ENCODE measurements at regions not wholly inside any gene's neighbourhood (a gene's known extent, or its start where the extent isn't known, plus 50 kb on each side); places are given as distances from the start of the nearest gene placed in this dataset.
"Not testable (repeated sequence)": the region's sequence is repeated elsewhere in the genome, so short reads cannot be mapped to it uniquely, and the experiment has no call there.

- no peak for DNase-seq
These were observed 463.7 kb upstream of the FSIP2 start for GRCh38 chr2:185274718-185275484.

- not testable (repeated sequence) for DNase-seq
These were observed 462.6 kb upstream of the FSIP2 start for GRCh38 chr2:185275979-185276378.

DNA sequence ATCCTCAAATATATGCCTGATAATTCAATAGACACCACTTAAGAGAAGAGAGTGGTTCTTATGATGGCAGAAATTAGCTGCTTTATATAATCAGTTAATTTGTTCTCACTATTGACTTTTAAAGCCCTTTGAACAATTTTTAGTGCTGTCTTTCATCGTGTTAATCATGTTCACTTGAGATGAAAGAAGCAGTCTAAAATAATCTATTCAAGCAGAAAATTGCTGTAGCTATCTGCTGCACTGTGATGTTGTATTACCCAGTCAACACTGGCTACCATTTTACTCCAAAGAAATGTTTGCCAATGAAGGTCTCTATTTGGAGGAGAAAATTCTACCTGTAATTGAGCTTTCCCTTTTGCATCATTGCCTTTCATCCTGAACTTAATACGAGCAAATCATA lies 459.8 kb upstream of the FSIP2 start:
- no peak for DNase-seq

DNA sequence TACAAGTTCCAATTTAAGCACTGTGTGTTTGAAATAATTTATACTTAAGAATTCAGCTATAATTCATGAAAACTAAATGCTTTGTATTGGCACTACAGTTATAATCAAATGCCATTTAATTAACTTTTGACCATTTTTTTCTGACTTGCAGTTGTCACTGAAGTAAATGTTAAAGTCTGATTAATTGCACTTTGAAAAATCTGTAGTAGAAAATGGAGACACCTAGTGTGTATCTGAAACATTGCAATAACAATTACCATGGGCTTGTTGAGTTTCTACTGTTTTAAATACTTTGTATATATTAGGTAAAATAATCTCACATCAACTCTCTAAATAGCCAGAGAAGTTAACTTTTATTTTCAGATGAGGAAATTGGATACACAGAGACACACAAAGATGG lies 458.6 kb upstream of the FSIP2 start:
- no peak for DNase-seq

DNA sequence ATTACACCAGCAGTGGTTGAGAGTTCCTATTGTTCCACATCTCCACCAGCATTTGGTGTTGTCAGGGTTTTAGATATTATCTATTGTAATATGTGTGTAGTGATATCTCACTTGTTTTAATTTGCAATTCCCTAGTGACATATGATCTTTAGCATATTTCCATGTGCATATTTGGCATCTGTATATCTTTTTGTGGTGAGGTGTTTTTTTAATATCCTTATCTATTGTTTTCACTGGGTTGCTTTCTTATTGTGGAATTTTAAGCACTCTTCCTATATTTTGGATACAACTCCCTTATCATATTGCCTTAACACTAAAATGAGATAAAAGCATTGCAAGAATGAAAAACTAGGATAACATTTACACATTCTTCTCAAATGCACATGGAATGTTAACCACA lies 453.9 kb upstream of the FSIP2 start:
- DNase-seq: no peak

DNA sequence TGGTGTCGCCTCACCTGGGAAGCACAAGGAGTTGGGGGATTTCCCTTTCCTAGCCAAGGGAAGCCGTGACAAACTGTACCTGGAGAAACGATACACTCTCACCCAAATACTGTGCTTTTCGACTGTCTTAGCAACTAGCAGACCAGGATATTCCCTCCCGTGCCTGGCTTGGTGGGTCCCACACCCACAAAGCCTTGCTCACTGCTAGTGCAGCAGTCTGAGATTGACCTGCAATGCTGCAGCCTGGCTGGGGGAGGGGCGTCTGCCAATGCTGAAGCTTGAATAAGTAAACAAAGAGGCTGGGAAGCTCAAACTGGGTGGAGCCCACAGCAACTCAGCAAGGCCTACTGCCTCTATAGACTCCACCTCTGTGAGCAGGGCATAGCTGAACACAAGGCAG lies 448.6 kb upstream of the FSIP2 start:
- DNase-seq: peak; percentile 8

GRCh38 chr2:185291035-185291647 lies 447.5 kb upstream of the FSIP2 start:
- DNase-seq: peak; percentile 26

GRCh38 chr2:185299867-185300266 lies 438.7 kb upstream of the FSIP2 start:
- no peak for DNase-seq

DNA sequence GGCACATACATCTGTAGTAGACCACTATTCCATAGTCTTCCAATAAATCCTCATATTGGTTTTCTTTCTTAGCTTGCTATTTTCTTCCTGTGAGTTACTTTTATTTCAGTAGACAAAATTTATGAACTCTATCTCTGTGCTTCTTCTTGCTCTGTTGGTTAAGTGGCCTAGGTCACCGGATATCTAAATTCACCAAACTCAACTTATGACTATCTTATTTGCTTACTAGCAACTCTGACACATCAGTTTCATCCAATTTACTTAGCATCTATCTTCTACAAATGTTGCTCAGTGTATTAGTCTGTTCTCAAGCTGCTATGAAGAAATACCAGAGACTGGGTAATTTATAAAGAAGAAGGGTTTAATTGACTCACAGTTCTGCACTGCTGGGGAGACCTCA lies 432.5 kb upstream of the FSIP2 start:
- DNase-seq: no peak

- DNase-seq: no peak
These were observed 422.2 kb upstream of the FSIP2 start for GRCh38 chr2:185316383-185316782.

GRCh38 chr2:185318271-185318724 lies 420.3 kb upstream of the FSIP2 start:
- DNase-seq: no peak

DNA sequence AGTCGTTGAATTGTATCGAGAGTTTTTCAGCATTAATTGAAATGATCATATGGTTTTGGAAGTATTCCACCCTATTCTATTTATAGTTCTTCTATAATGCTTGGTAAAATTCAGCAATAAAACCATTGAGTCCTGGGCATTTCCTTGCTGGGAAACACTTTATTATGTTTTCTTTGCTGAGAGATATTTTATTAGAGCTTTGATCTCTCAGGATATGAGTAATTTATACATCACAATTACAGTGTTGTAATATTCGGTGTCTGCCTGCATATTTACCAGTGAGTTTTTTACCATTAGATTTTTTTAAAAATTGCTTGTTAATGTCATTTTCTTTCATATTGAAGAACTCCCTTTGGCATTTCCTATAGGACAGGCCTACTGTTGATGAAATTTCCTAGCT lies 402.7 kb upstream of the FSIP2 start:
- no peak for DNase-seq

- DNase-seq: no peak
These were observed 401.6 kb upstream of the FSIP2 start for GRCh38 chr2:185337033-185337432.

DNA sequence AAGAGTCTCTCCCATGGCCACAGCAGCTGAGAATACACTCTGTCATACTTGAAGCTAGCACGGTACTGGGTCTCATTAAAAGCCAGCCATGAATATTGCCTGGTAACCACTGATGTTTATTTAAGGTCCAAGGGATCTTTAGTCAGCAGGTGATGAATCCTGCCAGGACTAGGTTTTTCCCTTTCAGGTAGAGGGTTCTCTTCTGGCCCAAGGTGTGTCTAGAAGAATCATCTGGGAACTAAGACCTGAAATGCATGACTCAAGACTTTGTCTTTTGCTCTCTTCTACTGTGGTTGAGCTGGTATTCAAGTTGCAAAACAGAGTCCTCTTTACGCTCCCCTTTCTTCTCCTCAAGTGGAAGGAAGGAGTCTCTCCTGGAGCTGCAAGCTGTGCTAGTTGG lies 400.5 kb upstream of the FSIP2 start:
- DNase-seq: no peak

DNA sequence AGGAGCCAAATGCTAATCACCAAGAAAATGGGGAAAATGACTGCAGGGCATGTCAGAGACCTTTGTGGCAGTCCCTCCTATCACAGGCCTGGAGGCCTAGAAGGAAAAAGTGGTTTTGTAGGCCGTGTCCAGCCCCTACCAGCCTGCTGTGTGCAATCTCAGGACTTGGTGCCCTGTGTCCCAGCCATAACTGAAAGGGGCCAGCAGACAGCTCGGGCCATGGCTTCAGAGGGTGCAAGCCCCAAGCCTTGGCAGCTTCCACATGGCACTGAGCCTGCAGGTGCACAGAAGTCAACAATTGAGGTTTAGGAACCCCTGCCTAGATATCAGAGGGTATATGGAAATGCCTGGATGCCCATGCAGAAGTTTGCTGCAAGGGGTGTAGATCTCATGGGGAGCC lies 391.2 kb upstream of the FSIP2 start:
- DNase-seq: no peak

GRCh38 chr2:185360776-185361175 lies 377.8 kb upstream of the FSIP2 start:
- DNase-seq: no peak

- no peak for DNase-seq
These were observed 366.4 kb upstream of the FSIP2 start for GRCh38 chr2:185372188-185372587.

DNA sequence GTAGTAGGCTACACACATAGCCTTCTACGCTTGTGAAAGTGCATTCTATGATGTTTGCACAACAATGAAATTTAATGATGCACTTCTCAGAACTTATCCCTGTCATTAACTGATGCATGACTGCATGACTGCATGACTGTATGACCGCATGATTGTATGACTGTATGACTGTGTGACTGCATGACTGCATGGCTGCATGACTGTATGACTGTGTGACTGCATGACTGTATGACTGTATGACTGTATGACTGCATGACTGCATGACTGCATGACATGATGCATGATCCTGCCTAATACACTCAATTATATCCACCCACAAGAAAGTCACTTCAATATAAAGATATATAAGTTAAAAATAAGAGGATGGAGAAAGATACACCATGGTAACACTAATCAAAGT lies 365.4 kb upstream of the FSIP2 start:
- no peak for DNase-seq

DNA sequence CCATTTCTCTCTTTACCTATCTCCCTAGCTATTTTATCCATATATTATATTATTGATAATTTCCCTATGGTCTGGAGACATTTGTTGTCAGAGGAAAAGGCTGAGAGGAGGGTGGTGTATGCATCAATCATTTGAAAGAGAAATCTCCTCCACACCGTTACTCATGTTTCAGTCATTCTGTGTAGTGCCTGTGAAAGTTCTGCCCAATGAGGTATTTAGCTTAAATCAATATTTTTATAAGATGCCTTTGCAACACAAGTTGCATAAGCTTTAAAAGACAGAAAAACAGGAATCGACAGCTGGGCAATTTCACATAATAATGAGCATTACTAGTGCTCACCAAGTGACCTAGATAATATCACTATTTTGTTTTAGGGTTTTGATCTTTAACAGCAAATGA lies 363.7 kb upstream of the FSIP2 start:
- DNase-seq: no peak

DNA sequence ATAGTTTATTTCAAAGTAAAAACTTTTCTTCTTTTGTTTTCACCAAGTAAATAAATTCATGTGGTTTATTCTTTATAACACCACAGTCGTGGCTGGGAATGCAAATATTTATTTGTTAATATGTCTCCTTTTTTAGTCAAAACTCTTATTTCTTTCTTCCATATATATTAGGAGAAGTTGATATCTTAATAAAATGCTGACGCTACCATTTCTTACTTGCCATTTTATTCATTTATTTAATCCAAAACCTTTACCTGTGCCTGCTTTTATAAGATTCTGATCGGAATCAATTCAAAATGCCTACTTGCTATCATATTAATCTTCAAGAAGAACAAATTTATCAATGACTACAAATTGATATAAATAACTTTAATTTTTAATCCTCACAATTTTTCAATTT lies 362.9 kb upstream of the FSIP2 start:
- no peak for DNase-seq

- DNase-seq: no peak
These were observed 357.0 kb upstream of the FSIP2 start for GRCh38 chr2:185381631-185382030.

GRCh38 chr2:185384822-185385560 lies 353.6 kb upstream of the FSIP2 start:
- no peak for DNase-seq

GRCh38 chr2:185388226-185388625 lies 350.4 kb upstream of the FSIP2 start:
- DNase-seq: no peak

- no peak for DNase-seq
These were observed 347.1 kb upstream of the FSIP2 start for GRCh38 chr2:185391543-185391942.
